Esophagus muscularis mucosa (tissue), 4 donors: ENCODE measurements at regions not wholly inside any gene's neighbourhood (a gene's known extent, or its start where the extent isn't known, plus 50 kb on each side); places are given as distances from the start of the nearest gene placed in this dataset.

Experiments used
- DNase-seq: peaks from one replicate; pipeline ENCODE4 v3.0.0-alpha.2; 2017; ENCODE audit errors: extremely low spot score
- H3K27ac ChIP-seq, 4 donors: fragments of 200-600 bp; sonication (generic); replicated peaks in 1 of 4; 1 replicate in 3 of 4; 2 replicates in 1 of 4; pipeline ENCODE4 v1.5.1; 2016 to 2019; ENCODE audit warnings: mild to moderate bottlenecking in 1 of 4
- H3K27me3 ChIP-seq, 4 donors: fragments of 200-600 bp; sonication (generic); one replicate each; pipeline versions ENCODE4 v1.5.1 to v1.6.0; 2016 to 2019
- H3K36me3 ChIP-seq, 4 donors: fragments of 200-600 bp; sonication (generic); one replicate each; pipeline ENCODE4 v1.5.1; 2016 to 2019
- H3K4me1 ChIP-seq, 4 donors: fragments of 200-600 bp; sonication (generic); one replicate each; pipeline ENCODE4 v1.5.1; 2016 to 2019
- H3K4me3 ChIP-seq, 4 donors: fragments of 200-600 bp; sonication (generic); 1 replicate in 2 of 4; 2 replicates in 2 of 4; pipeline ENCODE4 v1.5.1; 2016 to 2019; ENCODE audit warnings: mild to moderate bottlenecking in 4 of 4, moderate library complexity in 1 of 4
- H3K9me3 ChIP-seq, 4 donors: fragments of 200-600 bp; sonication (generic); 1 replicate in 3 of 4; 2 replicates in 1 of 4; pipeline ENCODE4 v1.5.1; 2016 to 2019
- CTCF ChIP-seq, 3 experiments: fragments of 200-600 bp in 2 of 3; fragments of 450-650 bp in 1 of 3; sonication (generic) in 2 of 3; IDR thresholded peaks; one replicate each; pipeline ENCODE4 v1.5.1; 2017 to 2019; ENCODE audit warnings: antibody characterized with exemption in 3 of 3, mild to moderate bottlenecking in 2 of 3, moderate library complexity in 1 of 3
- EP300 ChIP-seq: sonication (generic); formaldehyde crosslinking; IDR thresholded peaks from one replicate; pipeline ENCODE4 v1.6.1; 2017; ENCODE audit warnings: antibody characterized with exemption
- POLR2A ChIP-seq: fragments of 450-650 bp; IDR thresholded peaks from one replicate; pipeline ENCODE4 v1.6.1; 2017; ENCODE audit warnings: antibody characterized with exemption, moderate library complexity, mild to moderate bottlenecking, low read depth
- POLR2AphosphoS5 ChIP-seq, 2 donors: sonication (generic); formaldehyde crosslinking; IDR thresholded peaks; one replicate each; pipeline ENCODE4 v1.6.1; 2017; ENCODE audit warnings: antibody characterized with exemption in 2 of 2
- WGBS: methylation state at CpG from one replicate; pipeline ENCODE4 v1.1.5; 2018; 5-methylcytosine and 5-hydroxymethylcytosine counted together
- intact Hi-C: fragments of 100-400 bp; cut with DNase I; formaldehyde crosslinking; loops from one replicate; pipeline ENCODE4 v1.15.1; 2023

- TF ChIP-seq EP300 (no peak), CTCF (IDR thresholded peaks at IDR 0.05) (no peak), POLR2AphosphoS5 (IDR thresholded peaks at IDR 0.05) (no peak)
- WGBS, result 55% methylated on average over 2 of the region's 2 CpGs
- intact Hi-C loops, result no loop called here
Observed at GRCh38 chr7:13014011-13014410, 326.6 kb downstream of the ARL4A start.

GRCh38 chr7:13016036-13016581, 328.7 kb downstream of the ARL4A start:
- no peaks in the 10 kb centered on the region for H3K27me3 ChIP-seq
- no peak for TF ChIP-seq CTCF (IDR thresholded peaks at IDR 0.05)
- TF ChIP-seq POLR2AphosphoS5 (IDR thresholded peaks at IDR 0.05), result no peak
- TF ChIP-seq POLR2A, result no peak
- no peak for TF ChIP-seq EP300
- no peak for DNase-seq
- intact Hi-C loops, result no loop called here
- H3K27ac ChIP-seq, result no peak overlapping the region
- H3K9me3 ChIP-seq, result no peaks in the 10 kb centered on the region
- H3K4me3 ChIP-seq, result no peak overlapping the region
- no peaks in the 10 kb centered on the region for H3K4me1 ChIP-seq
- no peaks in the 10 kb centered on the region for H3K36me3 ChIP-seq
- 92% methylated on average over 11 of the region's 11 CpGs for WGBS

More at GRCh38 chr7:13014011-13014410, 326.6 kb downstream of the ARL4A start:
- DNase-seq, result no peak
- H3K27ac ChIP-seq, result no peak overlapping the region
- no peaks in the 10 kb centered on the region for H3K4me1 ChIP-seq
- no peaks in the 10 kb centered on the region for H3K9me3 ChIP-seq
- H3K4me3 ChIP-seq, result no peak overlapping the region
- no peaks in the 10 kb centered on the region for H3K36me3 ChIP-seq
- no peaks in the 10 kb centered on the region for H3K27me3 ChIP-seq

GRCh38 chr7:13016592-13017332, 329.3 kb downstream of the ARL4A start:
- intact Hi-C loops, result no loop called here

GRCh38 chr7:13017333-13017857, 330.0 kb downstream of the ARL4A start:
- no peak for TF ChIP-seq CTCF (IDR thresholded peaks at IDR 0.05)
- no peak for TF ChIP-seq EP300
- TF ChIP-seq POLR2AphosphoS5 (IDR thresholded peaks at IDR 0.05), result no peak
- TF ChIP-seq POLR2A, result no peak
- H3K27me3 ChIP-seq, result no peaks in the 10 kb centered on the region
- intact Hi-C loops, result no loop called here
- no peaks in the 10 kb centered on the region for H3K36me3 ChIP-seq
- no peaks in the 10 kb centered on the region for H3K4me1 ChIP-seq
- no peak overlapping the region for H3K4me3 ChIP-seq
- H3K27ac ChIP-seq, result no peak overlapping the region
- H3K9me3 ChIP-seq, result no peaks in the 10 kb centered on the region
- no peak for DNase-seq
- 56% methylated on average over 4 of the region's 4 CpGs for WGBS

More at GRCh38 chr7:13016592-13017332, 329.3 kb downstream of the ARL4A start:
- WGBS, result 79% methylated on average over 8 of the region's 9 CpGs
- TF ChIP-seq POLR2A, result no peak
- TF ChIP-seq POLR2AphosphoS5 (IDR thresholded peaks at IDR 0.05), result no peak
- TF ChIP-seq EP300, result no peak
- TF ChIP-seq CTCF (IDR thresholded peaks at IDR 0.05), result no peak
- Histone ChIP-seq H3K9me3 (no peaks in the 10 kb centered on the region), H3K4me1 (no peaks in the 10 kb centered on the region), H3K4me3 (no peak overlapping the region), H3K27me3 (no peaks in the 10 kb centered on the region), H3K36me3 (no peaks in the 10 kb centered on the region), H3K27ac (no peak overlapping the region)
- DNase-seq, result no peak
